H1 (cell line): ENCODE measurements at regions not wholly inside any gene's neighbourhood (a gene's known extent, or its start where the extent isn't known, plus 50 kb on each side); places are given as distances from the start of the nearest gene placed in this dataset.

Experiments
- CTCF ChIA-PET: fragments of 300-600 bp; sonication (Branson Sonifier 250); formaldehyde crosslinking; loops from one replicate; lab custom pipeline; 2021; ENCODE audit not compliant: partially characterized antibody; lab: Charles Lee
- POLR2A ChIA-PET: fragments of 300-600 bp; sonication (Branson Sonifier 250); formaldehyde crosslinking; loops from one replicate; lab custom pipeline; 2021; ENCODE audit warnings: inconsistent platforms; ENCODE audit not compliant: partially characterized antibody; lab: Charles Lee
- DNase-seq, 2 experiments: peaks; one replicate each; pipeline versions ENCODE4 v3.0.0 to v3.0.0-alpha.2; 2010 to 2022; ENCODE audit warnings: low spot score in 2 of 2, low read depth in 1 of 2, mixed read lengths in 1 of 2
- FAIRE-seq: peaks from 2 replicates; lab custom pipeline; 2011; peaks lifted over from hg19 to GRCh38; lab: Jason Lieb, UNC
- H2AFZ ChIP-seq: 2 replicates; pipeline ENCODE4 v1.8.1; 2012; ENCODE audit warnings: low read length, inconsistent platforms
- H2AK5ac ChIP-seq: 2 replicates; pipeline ENCODE4 v1.6.1; 2013; ENCODE audit warnings: low read depth, low read length
- H2BK120ac ChIP-seq: replicated peaks from 2 replicates; pipeline ENCODE3; 2013; ENCODE audit warnings: low read depth, low read length, inconsistent platforms
- H2BK12ac ChIP-seq: 2 replicates; pipeline ENCODE4 v1.6.1; 2013; ENCODE audit warnings: low read depth, low read length
- H2BK15ac ChIP-seq: 2 replicates; pipeline ENCODE4 v1.6.1; 2013; ENCODE audit warnings: low read length
- H2BK20ac ChIP-seq: 2 replicates; pipeline ENCODE4 v1.6.1; 2013; ENCODE audit warnings: low read length
- H2BK5ac ChIP-seq: 2 replicates; pipeline ENCODE4 v1.6.1; 2013; ENCODE audit warnings: low read depth, low read length
- H3K14ac ChIP-seq: 2 replicates; pipeline ENCODE4 v1.6.1; 2013; ENCODE audit warnings: inconsistent platforms; ENCODE audit not compliant: insufficient read length
- H3K18ac ChIP-seq: 2 replicates; pipeline ENCODE4 v1.6.1; 2013; ENCODE audit warnings: low read length; ENCODE audit errors: extremely low read depth
- H3K23ac ChIP-seq: 2 replicates; pipeline ENCODE4 v1.6.1; 2013; ENCODE audit warnings: inconsistent platforms; ENCODE audit not compliant: insufficient read length
- H3K23me2 ChIP-seq: 2 replicates; pipeline ENCODE4 v1.6.1; 2013; ENCODE audit warnings: low read depth, low read length
- H3K27ac ChIP-seq: 2 replicates; pipeline ENCODE4 v1.6.1; 2011; ENCODE audit warnings: low read depth, low read length, inconsistent platforms
- H3K27me3 ChIP-seq, 4 experiments: replicated peaks in 1 of 4; 1 replicate in 1 of 4; 2 replicates in 3 of 4; pipeline versions ENCODE4 v1.6.1 to v1.8.1; 2011 to 2013; ENCODE audit warnings: low read length in 3 of 4, mild to moderate bottlenecking in 3 of 4, inconsistent platforms in 2 of 4, mixed read lengths in 2 of 4, moderate library complexity in 1 of 4; ENCODE audit not compliant: control insufficient read depth in 3 of 4, insufficient read depth in 3 of 4; ENCODE audit errors: extremely low read depth in 1 of 4
- H3K36me3 ChIP-seq, 4 experiments: 2 replicates each; pipeline versions ENCODE4 v1.6.1 to v1.8.1; 2011 to 2013; ENCODE audit warnings: mild to moderate bottlenecking in 4 of 4, low read length in 3 of 4, moderate library complexity in 2 of 4, control low read depth in 1 of 4, inconsistent platforms in 1 of 4; ENCODE audit not compliant: insufficient read depth in 4 of 4, control insufficient read depth in 2 of 4
- H3K4ac ChIP-seq: replicated peaks from 2 replicates; pipeline ENCODE3; 2013; ENCODE audit warnings: low read length, low read depth, mixed read lengths, inconsistent platforms; ENCODE audit not compliant: insufficient read length
- H3K4me1 ChIP-seq, 4 experiments: replicated peaks in 1 of 4; 1 replicate in 1 of 4; 2 replicates in 3 of 4; pipeline versions ENCODE4 v1.6.1 to v1.8.1; 2011 to 2013; ENCODE audit warnings: low read length in 3 of 4, inconsistent platforms in 2 of 4, mixed read lengths in 1 of 4; ENCODE audit not compliant: insufficient read depth in 4 of 4, control insufficient read depth in 3 of 4
- H3K4me2 ChIP-seq, 2 experiments: 2 replicates each; pipeline versions ENCODE4 v1.6.1 to v1.8.1; 2011 to 2013; ENCODE audit warnings: low read depth in 2 of 2, low read length in 2 of 2, control low read depth in 1 of 2, inconsistent platforms in 1 of 2, mild to moderate bottlenecking in 1 of 2; ENCODE audit not compliant: insufficient read depth in 1 of 2
- H3K4me3 ChIP-seq, 4 experiments: fragments of 200-600, 300-600 bp in 1 of 4; sonication (generic), shearing (Covaris generic), sonication (Bioruptor Twin) in 1 of 4; 2 replicates each; pipeline versions ENCODE4 v1.5.1 to v1.8.1; 2011 to 2016; ENCODE audit warnings: low read length in 4 of 4, low read depth in 3 of 4, control low read depth in 2 of 4, inconsistent platforms in 2 of 4, mild to moderate bottlenecking in 2 of 4, mixed read lengths in 1 of 4, moderate library complexity in 1 of 4; ENCODE audit not compliant: insufficient read depth in 2 of 4; ENCODE audit errors: extremely low read depth in 1 of 4
- H3K56ac ChIP-seq: replicated peaks from 2 replicates; pipeline ENCODE3; 2013; ENCODE audit warnings: low read depth, mild to moderate bottlenecking, mixed read lengths, low read length, inconsistent platforms; ENCODE audit not compliant: insufficient read length
- H3K79me1 ChIP-seq: 2 replicates; pipeline ENCODE4 v1.6.1; 2013; ENCODE audit warnings: low read depth, low read length, control low read depth
- H3K79me2 ChIP-seq, 2 experiments: 2 replicates each; pipeline versions ENCODE4 v1.6.1 to v1.8.1; 2012 to 2013; ENCODE audit warnings: low read length in 2 of 2, mild to moderate bottlenecking in 2 of 2, inconsistent platforms in 1 of 2; ENCODE audit not compliant: insufficient read depth in 2 of 2, control insufficient read depth in 1 of 2
- H3K9ac ChIP-seq, 4 experiments: replicated peaks in 1 of 4; 1 replicate in 1 of 4; 2 replicates in 3 of 4; pipeline versions ENCODE4 v1.6.1 to v1.8.1; 2011 to 2013; ENCODE audit warnings: low read depth in 3 of 4, low read length in 3 of 4, control low read depth in 2 of 4, mild to moderate bottlenecking in 2 of 4, moderate library complexity in 2 of 4, inconsistent platforms in 1 of 4; ENCODE audit errors: extremely low read depth in 1 of 4
- H3K9me3 ChIP-seq, 2 experiments: 2 replicates each; pipeline versions ENCODE4 v1.6.1 to v1.8.1; 2012 to 2013; ENCODE audit warnings: mild to moderate bottlenecking in 2 of 2, moderate library complexity in 2 of 2, control low read depth in 1 of 2, inconsistent platforms in 1 of 2, low read depth in 1 of 2, low read length in 1 of 2, mixed read lengths in 1 of 2; ENCODE audit not compliant: insufficient read depth in 2 of 2
- H4K20me1 ChIP-seq, 2 experiments: replicated peaks in 1 of 2; 2 replicates each; pipeline versions ENCODE3 to v1.8.1; 2011 to 2013; ENCODE audit warnings: inconsistent platforms in 2 of 2, low read length in 2 of 2, mild to moderate bottlenecking in 1 of 2; ENCODE audit not compliant: insufficient read depth in 2 of 2, control insufficient read depth in 1 of 2
- H4K5ac ChIP-seq: 2 replicates; pipeline ENCODE4 v1.6.1; 2013; ENCODE audit warnings: low read length, low read depth, mixed read lengths, inconsistent platforms; ENCODE audit not compliant: insufficient read length
- H4K8ac ChIP-seq: 2 replicates; pipeline ENCODE4 v1.8.0; 2013; ENCODE audit warnings: mild to moderate bottlenecking, moderate library complexity, low read length, inconsistent platforms; ENCODE audit not compliant: insufficient read depth; ENCODE audit errors: extremely low read depth
- H4K91ac ChIP-seq: replicated peaks from 2 replicates; pipeline ENCODE3; 2013; ENCODE audit warnings: low read length, mixed read lengths, inconsistent platforms; ENCODE audit not compliant: insufficient read length
- CBX8 ChIP-seq: fragments of 300-800, 300-1000 bp; sonication (generic); IDR thresholded peaks from 2 replicates; pipeline ENCODE4 v1.7.1; 2016; ENCODE audit warnings: low read depth, low read length, borderline replicate concordance
- KDM4A ChIP-seq: IDR thresholded peaks from one replicate; pipeline ENCODE4 v1.7.1; 2012; ENCODE audit warnings: low read depth, mild to moderate bottlenecking, moderate library complexity, low read length, inconsistent platforms; ENCODE audit not compliant: severe bottlenecking
- KDM5A ChIP-seq: fragments of 200-600 bp; IDR thresholded peaks from 2 replicates; pipeline ENCODE4 v1.7.1; 2012; ENCODE audit warnings: mild to moderate bottlenecking, low read length, inconsistent platforms, mixed read lengths
- RXRA ChIP-seq: IDR thresholded peaks from 2 replicates; pipeline ENCODE4 v1.6.1; 2011; ENCODE audit warnings: low read depth, mild to moderate bottlenecking, low read length, moderate library complexity; ENCODE audit not compliant: insufficient read depth
- SP1 ChIP-seq: IDR thresholded peaks from 2 replicates; pipeline ENCODE4 v1.6.1; 2011; ENCODE audit warnings: low read depth, low read length
- TEAD4 ChIP-seq: IDR thresholded peaks from 2 replicates; pipeline ENCODE4 v1.6.1; 2012; ENCODE audit warnings: low read depth, low read length, inconsistent platforms, mixed read lengths

GRCh38 chr10:44807451-44807850 lies 103.7 kb upstream of the TMEM72 start:
- no peaks in the 10 kb centered on the region for H3K79me1 ChIP-seq
- no peak for TF ChIP-seq RXRA
- TF ChIP-seq KDM5A = no peak
- TF ChIP-seq TEAD4 = no peak
- TF ChIP-seq SP1 = no peak
- TF ChIP-seq KDM4A = no peak
- TF ChIP-seq CBX8 = no peak
- TF ChIP-seq, all 59 proteins: peak for 0
- H2AFZ ChIP-seq = no peak overlapping the region
- no peak overlapping the region for H3K14ac ChIP-seq
- no peaks in the 10 kb centered on the region for H3K23me2 ChIP-seq
- no peak overlapping the region for H3K56ac ChIP-seq
- no peak overlapping the region for H3K4me3 ChIP-seq
- H3K18ac ChIP-seq = no peak overlapping the region
- no peak overlapping the region for H3K9ac ChIP-seq
- H3K4me2 ChIP-seq = no peak overlapping the region
- no peak overlapping the region for H2BK5ac ChIP-seq
- no peaks in the 10 kb centered on the region for H3K27me3 ChIP-seq
- H2BK20ac ChIP-seq = no peak overlapping the region
- no peak overlapping the region for H3K23ac ChIP-seq
- H2BK120ac ChIP-seq = no peak overlapping the region
- H4K5ac ChIP-seq = no peak overlapping the region
- no peak overlapping the region for H2AK5ac ChIP-seq
- no peak overlapping the region for H2BK12ac ChIP-seq
- H4K8ac ChIP-seq = no peak overlapping the region
- H4K20me1 ChIP-seq = no peaks in the 10 kb centered on the region
- DNase-seq (no peak), FAIRE-seq (no peak)
- no peak overlapping the region for H4K91ac ChIP-seq
- POLR2A ChIA-PET = no interaction called here
- peaks cover 0 to 2% (median under 1%) of the 10 kb centered on the region in 4 experiments; a peak in 1 of 7 replicates for H3K4me1 ChIP-seq
- H3K36me3 ChIP-seq = no peaks in the 10 kb centered on the region; a peak in 1 of 8 replicates
- no peak overlapping the region for H2BK15ac ChIP-seq
- H3K4ac ChIP-seq = no peak overlapping the region
- peaks cover 0 to 5% of the 10 kb centered on the region in 2 experiments; a peak in 1 of 4 replicates for H3K9me3 ChIP-seq
- H3K79me2 ChIP-seq = no peaks in the 10 kb centered on the region
- CTCF ChIA-PET = interaction anchor here (0.7 to 1.4 kb wide), 4 partner anchors 48 to 75 kb away, joined by 3 read pairs; no protein-coding TSS in a partner anchor
- H3K27ac ChIP-seq = no peak overlapping the region
